ENCODE measurements at regions not wholly inside any gene's neighbourhood (a gene's known extent, or its start where the extent isn't known, plus 50 kb on each side); places are given as distances from the start of the nearest gene placed in this dataset.

DNA sequence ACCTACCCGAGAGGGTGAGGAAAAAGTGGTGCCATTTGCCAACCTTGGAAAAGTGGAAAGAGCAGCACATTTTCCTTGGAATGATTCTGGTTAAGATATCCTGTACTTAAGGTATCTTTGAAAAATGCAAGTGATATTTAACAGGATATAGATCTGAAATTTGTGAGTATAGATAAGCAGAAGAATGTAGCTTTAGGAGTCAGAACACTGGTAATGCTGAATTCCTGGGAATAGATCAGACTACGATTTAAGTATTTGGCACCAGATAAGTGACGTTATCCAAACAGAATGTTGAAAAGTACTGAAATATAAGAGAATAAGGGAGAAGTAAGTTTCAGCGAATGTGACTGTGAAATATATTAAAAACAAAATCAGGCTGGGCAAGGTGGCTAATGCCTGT is 210.1 kb downstream of the PCDH7 start:
- H3K27ac ChIP-seq (ENCODE audit: low read depth in 1 of 2, low read length in 2 of 2): no peak overlapping the region

DNA sequence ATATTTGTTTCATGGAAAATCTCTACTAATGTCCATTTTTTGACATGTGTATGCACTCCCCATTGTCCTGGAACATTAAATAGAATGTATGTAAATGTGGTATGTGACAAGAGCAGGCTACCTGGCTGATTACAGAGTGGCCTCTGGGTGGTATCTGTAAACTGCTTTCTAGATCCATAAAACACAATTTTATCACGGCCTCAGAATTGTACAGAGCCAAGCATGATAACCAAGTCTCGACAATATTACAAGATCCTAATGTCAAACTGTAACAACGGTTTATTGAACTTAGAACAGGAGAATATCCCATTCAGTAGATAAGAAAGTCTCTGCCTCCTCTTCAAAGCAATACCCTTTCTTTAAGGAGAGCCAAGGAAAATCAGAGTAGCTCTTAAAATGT is 212.4 kb downstream of the PCDH7 start:
- no peaks in the 10 kb centered on the region for H3K9me3 ChIP-seq (ENCODE audit: control insufficient read depth in 1 of 2, insufficient read depth in 1 of 2, low read length in 2 of 2)
- Mint-ChIP-seq H3K4me3 (no peak overlapping the region), H3K4me1 (ENCODE audit: low read depth) (no peaks in the 10 kb centered on the region), H3K27me3 (no peaks in the 10 kb centered on the region), H3K36me3 (ENCODE audit: low read depth) (no peaks in the 10 kb centered on the region), H3K27ac (no peak overlapping the region), H3K9me3 (peaks cover 5% of the 10 kb centered on the region)
- ATAC-seq (ENCODE audit: poor library complexity) (no peak), DNase-seq (no peak)
- H3K27me3 ChIP-seq (ENCODE audit: control insufficient read depth in 1 of 2, insufficient read depth in 2 of 2, low read length in 2 of 2): no peaks in the 10 kb centered on the region
- TF ChIP-seq, protein P1, sequence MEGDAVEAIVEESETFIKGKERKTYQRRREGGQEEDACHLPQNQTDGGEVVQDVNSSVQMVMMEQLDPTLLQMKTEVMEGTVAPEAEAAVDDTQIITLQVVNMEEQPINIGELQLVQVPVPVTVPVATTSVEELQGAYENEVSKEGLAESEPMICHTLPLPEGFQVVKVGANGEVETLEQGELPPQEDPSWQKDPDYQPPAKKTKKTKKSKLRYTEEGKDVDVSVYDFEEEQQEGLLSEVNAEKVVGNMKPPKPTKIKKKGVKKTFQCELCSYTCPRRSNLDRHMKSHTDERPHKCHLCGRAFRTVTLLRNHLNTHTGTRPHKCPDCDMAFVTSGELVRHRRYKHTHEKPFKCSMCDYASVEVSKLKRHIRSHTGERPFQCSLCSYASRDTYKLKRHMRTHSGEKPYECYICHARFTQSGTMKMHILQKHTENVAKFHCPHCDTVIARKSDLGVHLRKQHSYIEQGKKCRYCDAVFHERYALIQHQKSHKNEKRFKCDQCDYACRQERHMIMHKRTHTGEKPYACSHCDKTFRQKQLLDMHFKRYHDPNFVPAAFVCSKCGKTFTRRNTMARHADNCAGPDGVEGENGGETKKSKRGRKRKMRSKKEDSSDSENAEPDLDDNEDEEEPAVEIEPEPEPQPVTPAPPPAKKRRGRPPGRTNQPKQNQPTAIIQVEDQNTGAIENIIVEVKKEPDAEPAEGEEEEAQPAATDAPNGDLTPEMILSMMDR (IDR thresholded peaks at IDR 0.05): no peak
- no peak overlapping the region for H3K27ac ChIP-seq (ENCODE audit: low read depth in 1 of 2, low read length in 2 of 2)
- intact Hi-C loops (cut with DNase I, micrococcal nuclease): no loop called here
- CTCF ChIA-PET: no interaction called here
- H3K36me3 ChIP-seq (ENCODE audit: insufficient read depth, low read length): no peaks in the 10 kb centered on the region
- POLR2A ChIA-PET: no interaction called here
- no peak overlapping the region for H3K4me3 ChIP-seq (ENCODE audit: low read length)
- H3K4me1 ChIP-seq (ENCODE audit: insufficient read depth, low read length): no peaks in the 10 kb centered on the region

More for the DNA sequence above, 210.1 kb downstream of the PCDH7 start:
- ATAC-seq (ENCODE audit: poor library complexity): no peak
- Histone ChIP-seq H3K9me3 (ENCODE audit: control insufficient read depth in 1 of 2, insufficient read depth in 1 of 2, low read length in 2 of 2) (no peaks in the 10 kb centered on the region), H3K4me3 (ENCODE audit: low read length) (no peak overlapping the region), H3K36me3 (ENCODE audit: insufficient read depth, low read length) (no peaks in the 10 kb centered on the region), H3K27me3 (ENCODE audit: control insufficient read depth in 1 of 2, insufficient read depth in 2 of 2, low read length in 2 of 2) (no peaks in the 10 kb centered on the region), H3K4me1 (ENCODE audit: insufficient read depth, low read length) (no peaks in the 10 kb centered on the region)
- intact Hi-C loops (cut with DNase I, micrococcal nuclease): no loop called here
- POLR2A ChIA-PET: no interaction called here
- Mint-ChIP-seq H3K4me1 (ENCODE audit: low read depth) (no peaks in the 10 kb centered on the region), H3K4me3 (no peak overlapping the region), H3K27ac (no peak overlapping the region), H3K36me3 (ENCODE audit: low read depth) (no peaks in the 10 kb centered on the region), H3K27me3 (no peaks in the 10 kb centered on the region), H3K9me3 (peaks cover 5% of the 10 kb centered on the region)
- DNase-seq: no peak
- CTCF ChIA-PET: no interaction called here
- TF ChIP-seq, protein P1 (IDR thresholded peaks at IDR 0.05): no peak

DNA sequence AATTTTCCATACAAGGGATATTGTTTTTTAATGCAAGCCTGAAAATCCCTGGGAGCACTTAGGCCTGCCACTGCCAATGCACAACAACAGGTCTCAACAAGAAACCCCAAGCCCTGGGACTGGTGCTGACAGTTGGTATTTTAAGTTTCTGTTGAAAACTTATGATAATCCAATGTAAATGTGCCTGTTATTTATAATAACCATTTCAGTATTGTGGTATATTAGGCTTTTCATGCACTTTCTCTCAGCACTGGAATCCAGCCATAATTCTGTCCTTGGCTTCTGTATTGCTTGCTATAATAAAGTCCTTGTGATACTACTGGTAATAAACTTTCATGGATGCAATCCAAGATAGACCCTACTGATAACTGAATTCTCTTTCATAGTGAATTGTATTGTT is 218.9 kb downstream of the PCDH7 start:
- Mint-ChIP-seq H3K27me3 (no peaks in the 10 kb centered on the region), H3K36me3 (ENCODE audit: low read depth) (no peaks in the 10 kb centered on the region), H3K4me3 (no peak overlapping the region), H3K27ac (no peak overlapping the region), H3K4me1 (ENCODE audit: low read depth) (no peaks in the 10 kb centered on the region), H3K9me3 (no peaks in the 10 kb centered on the region)
- intact Hi-C loops (cut with DNase I, micrococcal nuclease): no loop called here
- H3K4me1 ChIP-seq (ENCODE audit: insufficient read depth, low read length): no peaks in the 10 kb centered on the region
- no peak overlapping the region for H3K27ac ChIP-seq (ENCODE audit: low read depth in 1 of 2, low read length in 2 of 2)
- H3K36me3 ChIP-seq (ENCODE audit: insufficient read depth, low read length): no peaks in the 10 kb centered on the region
- no peak for ATAC-seq (ENCODE audit: poor library complexity)
- no peaks in the 10 kb centered on the region for H3K27me3 ChIP-seq (ENCODE audit: control insufficient read depth in 1 of 2, insufficient read depth in 2 of 2, low read length in 2 of 2)
- TF ChIP-seq, protein P1 (IDR thresholded peaks at IDR 0.05): no peak
- no peak for DNase-seq
- H3K9me3 ChIP-seq (ENCODE audit: control insufficient read depth in 1 of 2, insufficient read depth in 1 of 2, low read length in 2 of 2): no peaks in the 10 kb centered on the region
- ChIA-PET CTCF (no interaction called here), POLR2A (no interaction called here)
- H3K4me3 ChIP-seq (ENCODE audit: low read length): no peak overlapping the region
